H1 (cell line): ENCODE measurements at regions not wholly inside any gene's neighbourhood (a gene's known extent, or its start where the extent isn't known, plus 50 kb on each side); places are given as distances from the start of the nearest gene placed in this dataset.
A peak's percentile ranks its signal among the peaks of the same experiment; 100 is the strongest.

Experiments
- CTCF ChIA-PET: fragments of 300-600 bp; sonication (Branson Sonifier 250); formaldehyde crosslinking; loops from one replicate; lab custom pipeline; 2021; ENCODE audit not compliant: partially characterized antibody; lab: Charles Lee
- POLR2A ChIA-PET: fragments of 300-600 bp; sonication (Branson Sonifier 250); formaldehyde crosslinking; loops from one replicate; lab custom pipeline; 2021; ENCODE audit warnings: inconsistent platforms; ENCODE audit not compliant: partially characterized antibody; lab: Charles Lee
- DNase-seq, 2 experiments: peaks; one replicate each; pipeline versions ENCODE4 v3.0.0 to v3.0.0-alpha.2; 2010 to 2022; ENCODE audit warnings: low spot score in 2 of 2, low read depth in 1 of 2, mixed read lengths in 1 of 2
- FAIRE-seq: peaks from 2 replicates; lab custom pipeline; 2011; peaks lifted over from hg19 to GRCh38; lab: Jason Lieb, UNC
- H2AFZ ChIP-seq: 2 replicates; pipeline ENCODE4 v1.8.1; 2012; ENCODE audit warnings: low read length, inconsistent platforms
- H2AK5ac ChIP-seq: 2 replicates; pipeline ENCODE4 v1.6.1; 2013; ENCODE audit warnings: low read depth, low read length
- H2BK120ac ChIP-seq: replicated peaks from 2 replicates; pipeline ENCODE3; 2013; ENCODE audit warnings: low read depth, low read length, inconsistent platforms
- H2BK12ac ChIP-seq: 2 replicates; pipeline ENCODE4 v1.6.1; 2013; ENCODE audit warnings: low read depth, low read length
- H2BK15ac ChIP-seq: 2 replicates; pipeline ENCODE4 v1.6.1; 2013; ENCODE audit warnings: low read length
- H2BK20ac ChIP-seq: 2 replicates; pipeline ENCODE4 v1.6.1; 2013; ENCODE audit warnings: low read length
- H2BK5ac ChIP-seq: 2 replicates; pipeline ENCODE4 v1.6.1; 2013; ENCODE audit warnings: low read depth, low read length
- H3K14ac ChIP-seq: 2 replicates; pipeline ENCODE4 v1.6.1; 2013; ENCODE audit warnings: inconsistent platforms; ENCODE audit not compliant: insufficient read length
- H3K18ac ChIP-seq: 2 replicates; pipeline ENCODE4 v1.6.1; 2013; ENCODE audit warnings: low read length; ENCODE audit errors: extremely low read depth
- H3K23ac ChIP-seq: 2 replicates; pipeline ENCODE4 v1.6.1; 2013; ENCODE audit warnings: inconsistent platforms; ENCODE audit not compliant: insufficient read length
- H3K23me2 ChIP-seq: 2 replicates; pipeline ENCODE4 v1.6.1; 2013; ENCODE audit warnings: low read depth, low read length
- H3K27ac ChIP-seq: 2 replicates; pipeline ENCODE4 v1.6.1; 2011; ENCODE audit warnings: low read depth, low read length, inconsistent platforms
- H3K27me3 ChIP-seq, 4 experiments: replicated peaks in 1 of 4; 1 replicate in 1 of 4; 2 replicates in 3 of 4; pipeline versions ENCODE4 v1.6.1 to v1.8.1; 2011 to 2013; ENCODE audit warnings: low read length in 3 of 4, mild to moderate bottlenecking in 3 of 4, inconsistent platforms in 2 of 4, mixed read lengths in 2 of 4, moderate library complexity in 1 of 4; ENCODE audit not compliant: control insufficient read depth in 3 of 4, insufficient read depth in 3 of 4; ENCODE audit errors: extremely low read depth in 1 of 4
- H3K36me3 ChIP-seq, 4 experiments: 2 replicates each; pipeline versions ENCODE4 v1.6.1 to v1.8.1; 2011 to 2013; ENCODE audit warnings: mild to moderate bottlenecking in 4 of 4, low read length in 3 of 4, moderate library complexity in 2 of 4, control low read depth in 1 of 4, inconsistent platforms in 1 of 4; ENCODE audit not compliant: insufficient read depth in 4 of 4, control insufficient read depth in 2 of 4
- H3K4ac ChIP-seq: replicated peaks from 2 replicates; pipeline ENCODE3; 2013; ENCODE audit warnings: low read length, low read depth, mixed read lengths, inconsistent platforms; ENCODE audit not compliant: insufficient read length
- H3K4me1 ChIP-seq, 4 experiments: replicated peaks in 1 of 4; 1 replicate in 1 of 4; 2 replicates in 3 of 4; pipeline versions ENCODE4 v1.6.1 to v1.8.1; 2011 to 2013; ENCODE audit warnings: low read length in 3 of 4, inconsistent platforms in 2 of 4, mixed read lengths in 1 of 4; ENCODE audit not compliant: insufficient read depth in 4 of 4, control insufficient read depth in 3 of 4
- H3K4me2 ChIP-seq, 2 experiments: 2 replicates each; pipeline versions ENCODE4 v1.6.1 to v1.8.1; 2011 to 2013; ENCODE audit warnings: low read depth in 2 of 2, low read length in 2 of 2, control low read depth in 1 of 2, inconsistent platforms in 1 of 2, mild to moderate bottlenecking in 1 of 2; ENCODE audit not compliant: insufficient read depth in 1 of 2
- H3K4me3 ChIP-seq, 4 experiments: fragments of 200-600, 300-600 bp in 1 of 4; sonication (generic), shearing (Covaris generic), sonication (Bioruptor Twin) in 1 of 4; 2 replicates each; pipeline versions ENCODE4 v1.5.1 to v1.8.1; 2011 to 2016; ENCODE audit warnings: low read length in 4 of 4, low read depth in 3 of 4, control low read depth in 2 of 4, inconsistent platforms in 2 of 4, mild to moderate bottlenecking in 2 of 4, mixed read lengths in 1 of 4, moderate library complexity in 1 of 4; ENCODE audit not compliant: insufficient read depth in 2 of 4; ENCODE audit errors: extremely low read depth in 1 of 4
- H3K56ac ChIP-seq: replicated peaks from 2 replicates; pipeline ENCODE3; 2013; ENCODE audit warnings: low read depth, mild to moderate bottlenecking, mixed read lengths, low read length, inconsistent platforms; ENCODE audit not compliant: insufficient read length
- H3K79me1 ChIP-seq: 2 replicates; pipeline ENCODE4 v1.6.1; 2013; ENCODE audit warnings: low read depth, low read length, control low read depth
- H3K79me2 ChIP-seq, 2 experiments: 2 replicates each; pipeline versions ENCODE4 v1.6.1 to v1.8.1; 2012 to 2013; ENCODE audit warnings: low read length in 2 of 2, mild to moderate bottlenecking in 2 of 2, inconsistent platforms in 1 of 2; ENCODE audit not compliant: insufficient read depth in 2 of 2, control insufficient read depth in 1 of 2
- H3K9ac ChIP-seq, 4 experiments: replicated peaks in 1 of 4; 1 replicate in 1 of 4; 2 replicates in 3 of 4; pipeline versions ENCODE4 v1.6.1 to v1.8.1; 2011 to 2013; ENCODE audit warnings: low read depth in 3 of 4, low read length in 3 of 4, control low read depth in 2 of 4, mild to moderate bottlenecking in 2 of 4, moderate library complexity in 2 of 4, inconsistent platforms in 1 of 4; ENCODE audit errors: extremely low read depth in 1 of 4
- H3K9me3 ChIP-seq, 2 experiments: 2 replicates each; pipeline versions ENCODE4 v1.6.1 to v1.8.1; 2012 to 2013; ENCODE audit warnings: mild to moderate bottlenecking in 2 of 2, moderate library complexity in 2 of 2, control low read depth in 1 of 2, inconsistent platforms in 1 of 2, low read depth in 1 of 2, low read length in 1 of 2, mixed read lengths in 1 of 2; ENCODE audit not compliant: insufficient read depth in 2 of 2
- H4K20me1 ChIP-seq, 2 experiments: replicated peaks in 1 of 2; 2 replicates each; pipeline versions ENCODE3 to v1.8.1; 2011 to 2013; ENCODE audit warnings: inconsistent platforms in 2 of 2, low read length in 2 of 2, mild to moderate bottlenecking in 1 of 2; ENCODE audit not compliant: insufficient read depth in 2 of 2, control insufficient read depth in 1 of 2
- H4K5ac ChIP-seq: 2 replicates; pipeline ENCODE4 v1.6.1; 2013; ENCODE audit warnings: low read length, low read depth, mixed read lengths, inconsistent platforms; ENCODE audit not compliant: insufficient read length
- H4K8ac ChIP-seq: 2 replicates; pipeline ENCODE4 v1.8.0; 2013; ENCODE audit warnings: mild to moderate bottlenecking, moderate library complexity, low read length, inconsistent platforms; ENCODE audit not compliant: insufficient read depth; ENCODE audit errors: extremely low read depth
- H4K91ac ChIP-seq: replicated peaks from 2 replicates; pipeline ENCODE3; 2013; ENCODE audit warnings: low read length, mixed read lengths, inconsistent platforms; ENCODE audit not compliant: insufficient read length
- CTCF ChIP-seq, 3 experiments: IDR thresholded peaks; 1 replicate in 2 of 3; 2 replicates in 1 of 3; pipeline versions ENCODE4 v1.5.1 to v1.6.1; 2011; ENCODE audit warnings: low read length in 3 of 3, mild to moderate bottlenecking in 3 of 3, inconsistent platforms in 2 of 3, low read depth in 1 of 3, moderate library complexity in 1 of 3; ENCODE audit not compliant: insufficient read depth in 1 of 3; ENCODE audit errors: control extremely low read depth in 1 of 3
- JUND ChIP-seq: IDR thresholded peaks from 2 replicates; pipeline ENCODE4 v1.6.1; 2011; ENCODE audit warnings: mild to moderate bottlenecking, improper control_type of control experiment, low read length
- RAD21 ChIP-seq, 2 experiments: IDR thresholded peaks in 1 of 2; conservative IDR thresholded peaks in 1 of 2; 2 replicates each; pipeline ENCODE4 v1.6.1; 2011; ENCODE audit warnings: low read depth in 2 of 2, low read length in 2 of 2, improper control_type of control experiment in 1 of 2, inconsistent platforms in 1 of 2, mild to moderate bottlenecking in 1 of 2, moderate library complexity in 1 of 2
- YY1 ChIP-seq: IDR thresholded peaks from 2 replicates; pipeline ENCODE4 v1.6.1; 2011; ENCODE audit warnings: low read depth, mild to moderate bottlenecking, low read length
- whole genome bisulfite sequencing, 2 experiments: shearing (Covaris generic) in 1 of 2; methylation state at CpG; one replicate each; pipeline versions ENCODE4 v1.1.6 to v1.1.7; 2013 to 2015; ENCODE audit warnings: low lambda C conversion rate in 2 of 2, mixed read lengths in 2 of 2, inconsistent platforms in 1 of 2, low coverage in 1 of 2, missing lambda C conversion rate in 1 of 2; ENCODE audit not compliant: insufficient replicate concordance in 2 of 2, insufficient coverage in 1 of 2, insufficient read length in 1 of 2; ENCODE audit errors: extremely low coverage in 1 of 2, missing lambda C conversion rate in 1 of 2; 5-methylcytosine and 5-hydroxymethylcytosine counted together

- Histone ChIP-seq H3K36me3 (no peaks in the 10 kb centered on the region), H3K18ac (no peak overlapping the region), H3K23me2 (no peaks in the 10 kb centered on the region; the same call in 1 of the 2 replicates), H4K20me1 (no peaks in the 10 kb centered on the region), H3K79me1 (no peaks in the 10 kb centered on the region), H3K23ac (no peak overlapping the region), H4K91ac (no peak overlapping the region), H3K27ac (no peak overlapping the region), H3K4me2 (no peak overlapping the region), H3K14ac (no peak overlapping the region), H2AFZ (no peak overlapping the region), H3K9ac (no peak overlapping the region), H3K4me1 (no peaks in the 10 kb centered on the region; a peak in 1 of 7 replicates), H4K5ac (no peak overlapping the region), H2BK12ac (no peak overlapping the region), H2AK5ac (no peak overlapping the region), H3K27me3 (0 out of 7 replicates have a peak, but pooled peaks cover 0 to 4% (median 0%) of the 10 kb centered on the region in 4 experiments), H2BK120ac (no peak overlapping the region), H2BK5ac (no peak overlapping the region), H3K4ac (no peak overlapping the region), H3K56ac (no peak overlapping the region), H3K9me3 (no peaks in the 10 kb centered on the region), H2BK15ac (no peak overlapping the region), H4K8ac (no peak overlapping the region), H2BK20ac (no peak overlapping the region), H3K4me3 (no peak overlapping the region), H3K79me2 (no peaks in the 10 kb centered on the region)
- FAIRE-seq (no peak), DNase-seq (no peak)
- POLR2A ChIA-PET = no interaction called here
- TF ChIP-seq CTCF (IDR thresholded peaks at IDR 0.05; ENCODE audit: control extremely low read depth in 1 of 3, insufficient read depth in 1 of 3, low read depth in 1 of 3, low read length in 3 of 3) = peak; percentile 70 to 82 (median 80)
- TF ChIP-seq RAD21 (IDR thresholded peaks at IDR 0.05 in 1 of 2, conservative IDR thresholded peaks at IDR 0.05 in 1 of 2; ENCODE audit: low read depth in 2 of 2, low read length in 2 of 2) = peak; percentile 71 to 86
- no peak for TF ChIP-seq JUND
- TF ChIP-seq YY1 = peak; percentile 65; the same call in 1 of the 2 replicates
- WGBS, 2 experiments = 93% methylated on average over 5 of the region's 5 CpGs; no CpG with 5 or more reads in 1 of the 2 experiments
- CTCF ChIA-PET = interaction anchor here (0.7 to 12.1 kb wide), 10 partner anchors 9 to 273 kb away, joined by 3 to 91 read pairs (median 4); no protein-coding TSS in a partner anchor
Observed at GRCh38 chr11:134014511-134014910, 54.4 kb upstream of the JAM3 start.
